HG03097 (cell line): ENCODE measurements at regions not wholly inside any gene's neighbourhood (a gene's known extent, or its start where the extent isn't known, plus 50 kb on each side); places are given as distances from the start of the nearest gene placed in this dataset.
"Not testable (repeated sequence)": the region's sequence is repeated elsewhere in the genome, so short reads cannot be mapped to it uniquely, and the experiment has no call there.

ENCODE experiments used
- ATAC-seq: cut with Tn5 transposase; IDR thresholded peaks from one replicate; pipeline ENCODE4 v1.9.1; 2021; ENCODE audit not compliant: unreplicated experiment, low FRiP score

- ATAC-seq: no peak
These were observed 252.8 kb downstream of the REEP3 start for GRCh38 chr10:63773962-63774361.

- ATAC-seq: no peak
These were observed 258.9 kb downstream of the REEP3 start for GRCh38 chr10:63780101-63780500.

- no peak for ATAC-seq
These were observed 260.0 kb downstream of the REEP3 start for GRCh38 chr10:63781226-63781625.

DNA sequence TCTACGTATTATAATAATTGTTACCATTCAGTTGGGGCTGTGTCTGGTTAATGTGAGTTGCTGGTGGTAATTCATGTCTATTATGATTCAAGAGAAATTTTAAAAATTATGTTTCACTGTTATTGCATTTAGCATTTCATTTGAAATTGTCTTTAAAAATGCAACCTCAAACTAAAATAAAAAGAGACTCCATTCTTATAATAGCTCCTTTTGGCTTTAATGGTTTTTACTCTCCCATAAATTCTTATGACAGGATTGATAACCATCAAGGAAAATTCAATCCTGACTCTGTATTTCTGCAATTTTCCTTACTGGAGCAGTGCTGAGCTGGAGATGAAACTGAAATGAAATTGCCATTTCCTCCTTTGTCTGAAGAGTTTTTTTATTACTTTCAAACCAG lies 262.7 kb downstream of the REEP3 start:
- ATAC-seq: no peak

- no peak for ATAC-seq
These were observed 267.1 kb downstream of the REEP3 start for GRCh38 chr10:63788152-63788821.

DNA sequence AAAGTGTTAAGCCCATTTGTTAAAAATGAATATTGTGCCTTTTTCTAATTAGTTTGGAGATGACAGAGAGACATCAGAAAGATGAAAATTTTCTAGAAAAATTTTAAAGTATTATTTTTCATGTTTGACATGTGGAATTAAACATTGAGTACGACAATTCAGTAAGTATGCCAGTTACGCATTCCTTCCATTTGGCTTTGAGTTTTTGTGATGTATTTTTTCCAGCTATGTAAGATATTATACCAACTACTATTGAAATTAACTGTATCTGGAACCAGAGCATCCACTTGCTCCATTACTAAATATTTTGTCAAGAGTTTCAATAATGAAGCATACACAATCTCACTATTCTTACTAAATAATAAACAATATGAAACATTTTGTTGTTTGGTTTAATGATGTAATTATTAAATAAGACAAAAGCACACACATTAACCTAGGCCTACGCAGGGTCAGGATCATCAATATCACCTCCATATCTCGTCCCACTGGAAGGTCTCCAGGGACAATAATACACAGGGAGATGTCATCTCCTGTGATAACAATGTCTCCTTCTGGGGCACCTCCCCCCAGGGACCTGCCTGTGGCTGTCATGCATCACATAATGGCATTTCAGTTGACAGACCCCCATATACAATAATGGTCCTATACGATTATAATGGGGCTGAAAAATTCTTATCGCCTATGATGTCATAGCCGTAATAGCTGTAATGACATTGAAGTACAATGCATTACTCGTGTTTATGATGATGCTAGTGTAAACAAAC lies 274.1 kb downstream of the REEP3 start:
- no peak for ATAC-seq

GRCh38 chr10:63798599-63799498 lies 277.6 kb downstream of the REEP3 start:
- ATAC-seq: no peak

DNA sequence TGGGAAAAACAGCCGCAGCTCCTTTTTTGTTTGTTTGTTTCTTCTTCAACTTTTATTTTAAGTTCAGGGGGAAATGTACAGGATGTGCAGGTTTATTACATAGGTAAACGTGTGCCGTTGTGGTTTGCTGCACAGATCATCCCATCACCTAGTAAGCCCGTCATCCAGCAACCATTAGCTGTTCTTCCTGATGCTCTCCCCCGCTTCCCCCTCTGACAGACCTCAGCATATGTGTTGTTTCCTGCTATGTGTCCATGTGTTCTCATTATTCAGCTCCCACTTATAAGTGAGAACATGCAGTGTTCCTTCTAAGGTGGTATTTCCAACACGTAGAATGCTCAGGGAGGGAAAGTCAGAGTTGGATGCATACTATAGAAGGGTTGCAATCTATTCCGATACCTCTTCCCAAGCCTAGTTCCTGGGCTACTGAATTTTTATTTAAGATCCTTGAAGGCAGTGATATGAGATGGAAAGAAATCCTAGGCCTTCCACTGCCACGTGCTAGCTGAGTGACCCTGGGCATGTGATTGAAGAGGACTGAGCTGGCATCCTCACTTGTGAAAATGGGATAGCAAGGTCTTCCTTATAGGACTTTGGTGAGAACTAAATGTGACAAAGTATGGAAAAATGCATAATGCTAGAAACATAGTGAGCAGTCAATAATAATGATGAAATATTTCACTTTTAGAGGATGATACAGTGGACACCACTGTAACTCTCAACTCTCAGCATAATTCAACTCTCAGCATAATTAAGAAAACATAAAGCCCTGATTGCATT lies 278.5 kb downstream of the REEP3 start:
- no peak for ATAC-seq

DNA sequence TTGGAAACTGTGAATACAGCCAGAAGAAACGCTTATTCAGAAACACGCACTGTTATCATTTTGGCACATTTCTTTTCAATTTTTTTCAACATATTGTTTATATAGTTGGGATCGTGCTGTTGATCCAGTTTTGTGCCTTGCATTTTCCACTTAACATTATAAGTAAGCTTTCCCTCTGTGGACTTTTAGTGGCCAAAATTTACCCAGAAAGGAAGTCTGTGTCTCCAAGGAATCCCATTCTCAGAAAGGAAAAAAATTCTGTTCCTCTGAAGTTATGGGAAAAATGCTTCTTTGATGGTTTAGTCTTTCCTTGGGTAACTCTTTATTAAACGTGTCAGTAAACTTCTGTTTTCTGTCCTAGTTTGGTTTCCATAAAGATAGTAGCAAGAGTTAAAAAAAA lies 280.0 kb downstream of the REEP3 start:
- no peak for ATAC-seq

GRCh38 chr10:63806330-63806729 lies 285.1 kb downstream of the REEP3 start:
- ATAC-seq: no peak

DNA sequence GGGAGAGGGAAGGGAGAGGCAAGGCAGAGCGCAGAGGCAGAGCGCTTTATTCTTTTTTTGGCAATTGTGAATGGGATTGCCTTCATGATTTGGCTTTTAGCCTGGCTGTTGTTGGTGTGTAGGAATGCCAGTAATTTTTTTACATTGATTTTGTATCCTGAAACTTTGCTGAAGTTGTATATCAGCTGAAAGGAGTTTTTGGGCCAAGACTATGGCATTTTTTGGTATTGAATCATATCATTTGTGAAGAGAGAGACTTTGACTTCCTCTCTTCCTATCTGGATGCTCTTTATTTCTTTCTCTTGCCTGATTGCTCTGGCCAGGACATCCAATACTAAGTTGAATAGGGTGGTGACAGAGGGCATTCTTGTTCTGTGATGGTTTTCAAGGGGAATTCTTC lies 291.3 kb downstream of the REEP3 start:
- no peak for ATAC-seq

GRCh38 chr10:63819753-63820329 lies 298.6 kb downstream of the REEP3 start:
- ATAC-seq: no peak

GRCh38 chr10:63822496-63822895 lies 301.3 kb downstream of the REEP3 start:
- no peak for ATAC-seq

DNA sequence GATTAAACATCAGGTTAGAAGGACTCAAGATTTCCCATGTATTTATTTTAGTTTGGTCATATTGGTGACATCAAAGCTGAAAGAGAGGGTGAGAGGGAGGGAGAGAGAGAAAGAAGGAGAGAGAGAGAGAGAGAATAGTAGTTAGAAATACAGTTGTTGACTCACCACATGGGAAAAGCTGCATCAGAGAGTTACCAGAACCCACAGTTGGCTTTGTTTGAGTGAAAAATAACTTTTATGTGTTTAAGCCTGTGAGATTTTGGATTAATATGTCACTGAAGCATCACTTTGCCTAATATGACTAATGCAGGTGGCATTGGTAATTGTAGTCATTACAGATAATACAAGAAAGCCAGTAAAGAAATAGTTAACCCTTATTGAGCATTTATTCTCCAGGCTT lies 303.9 kb downstream of the REEP3 start:
- ATAC-seq: no peak

DNA sequence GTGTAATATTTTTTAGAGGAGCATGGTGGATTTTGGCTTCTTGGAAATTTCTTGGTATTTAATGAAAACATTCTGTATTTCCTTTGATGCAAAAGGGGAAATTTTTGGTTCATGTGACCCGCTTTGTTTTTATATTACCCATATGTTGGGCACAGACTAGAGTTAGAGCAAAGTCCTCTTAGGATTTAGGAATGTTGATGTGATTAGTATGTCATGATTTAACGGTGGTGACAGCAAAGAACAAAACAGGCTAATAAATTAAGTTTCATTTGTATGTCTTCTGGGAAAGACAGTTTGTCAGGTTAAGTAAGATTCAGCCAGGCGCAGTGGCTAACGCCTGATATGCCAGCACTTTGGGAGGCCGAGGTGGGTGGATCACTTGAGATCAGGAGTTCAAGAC lies 304.6 kb downstream of the REEP3 start:
- ATAC-seq: no peak

DNA sequence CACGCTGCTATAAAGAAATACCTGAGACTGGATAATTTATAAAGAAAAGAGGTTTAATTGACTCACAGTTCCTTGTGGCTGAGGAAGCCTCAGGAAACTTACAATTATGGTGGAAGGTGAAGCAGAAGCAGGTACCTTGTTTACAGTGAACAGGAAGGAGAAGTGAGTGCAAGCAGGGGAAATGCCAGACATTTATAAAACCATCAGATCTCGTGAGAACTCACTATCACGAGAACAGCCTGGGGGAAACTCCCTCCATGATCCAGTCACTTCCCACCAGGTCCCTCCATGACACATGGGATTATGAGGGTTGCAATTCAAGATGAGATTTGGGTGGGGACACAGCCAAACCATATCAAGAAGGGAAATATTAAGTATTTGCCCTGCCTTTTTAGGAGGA lies 305.8 kb downstream of the REEP3 start:
- not testable (repeated sequence) for ATAC-seq

GRCh38 chr10:63829020-63829419 lies 307.8 kb downstream of the REEP3 start:
- ATAC-seq: no peak

DNA sequence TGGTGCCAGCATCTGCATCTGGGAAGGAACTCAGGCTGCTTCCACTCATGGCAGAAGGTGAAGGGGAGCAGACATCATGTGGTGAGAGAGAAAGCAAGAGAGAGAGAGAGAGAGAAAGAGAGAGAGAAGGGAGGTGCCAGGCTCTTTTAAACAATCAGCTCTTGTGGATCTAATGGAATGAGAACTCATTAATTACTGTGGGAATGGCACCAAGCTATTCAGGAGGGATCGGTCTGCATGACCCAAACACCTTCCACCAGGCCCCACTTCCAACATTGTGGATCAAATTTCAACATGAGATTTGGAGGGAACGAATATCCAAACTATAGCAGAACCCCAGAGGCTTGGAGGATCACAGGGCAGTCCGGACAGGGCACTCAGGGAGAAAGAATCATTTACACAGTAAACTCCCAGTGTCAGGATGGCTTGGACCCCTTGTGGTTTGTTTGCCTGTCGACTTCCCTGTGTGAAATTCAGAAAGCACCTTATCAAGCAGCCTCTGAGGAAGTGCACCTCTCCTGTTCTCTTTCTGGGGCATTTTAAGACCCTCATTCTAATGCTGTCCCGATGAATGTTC lies 308.5 kb downstream of the REEP3 start:
- no peak for ATAC-seq

DNA sequence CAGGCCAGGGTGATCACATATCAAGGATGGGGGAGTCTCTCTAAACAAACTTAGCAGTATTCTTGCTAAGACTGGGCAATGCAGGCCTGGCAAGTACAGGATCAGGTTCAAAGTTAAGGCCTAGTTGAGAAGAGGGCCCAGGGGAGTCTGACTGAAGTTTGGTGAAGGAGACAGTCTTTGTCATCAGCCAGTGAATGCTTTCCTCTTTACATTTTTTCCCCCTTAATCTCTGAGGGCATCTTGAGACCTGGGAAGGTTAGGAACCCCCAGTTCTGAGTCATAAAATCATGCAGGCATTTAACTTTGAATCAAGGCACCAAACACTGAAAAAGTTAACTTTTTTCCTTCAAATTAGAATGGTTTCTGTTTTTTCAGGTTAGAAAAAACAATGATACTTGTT lies 311.5 kb downstream of the REEP3 start:
- ATAC-seq: no peak
